GM23338 (cell line): ENCODE measurements at regions not wholly inside any gene's neighbourhood (a gene's known extent, or its start where the extent isn't known, plus 50 kb on each side); places are given as distances from the start of the nearest gene placed in this dataset.

Experiments used
- ATAC-seq: fragments of 200-7000 bp; cut with Tn5 transposase; 3 replicates; pipeline ENCODE4 v1.9.1; 2020
- DNase-seq: peaks from one replicate; pipeline ENCODE4 v3.0.0-alpha.2; 2015; ENCODE audit warnings: low spot score
- H2AFZ ChIP-seq: fragments of 200-600 bp; sonication (generic); 2 replicates; pipeline ENCODE4 v1.8.0; 2016; ENCODE audit warnings: antibody characterized with exemption, mild to moderate bottlenecking, moderate library complexity
- H3F3A ChIP-seq: fragments of 200-600 bp; sonication (generic); replicated peaks from 2 replicates; pipeline ENCODE4 v1.8.0; 2017; ENCODE audit warnings: antibody characterized with exemption, mixed run types, low read depth
- H3K27ac ChIP-seq: fragments of 200-600 bp; sonication (generic); 2 replicates; pipeline ENCODE4 v1.6.1; 2016; ENCODE audit warnings: low read depth
- H3K27me3 ChIP-seq: fragments of 200-600 bp; sonication (generic); 2 replicates; pipeline ENCODE4 v1.8.0; 2016; ENCODE audit warnings: mild to moderate bottlenecking, mixed run types, moderate library complexity; ENCODE audit not compliant: insufficient read depth
- H3K36me3 ChIP-seq: fragments of 200-600 bp; sonication (generic); 2 replicates; pipeline ENCODE4 v1.8.0; 2016; ENCODE audit warnings: mild to moderate bottlenecking; ENCODE audit not compliant: insufficient read depth
- H3K4me1 ChIP-seq: fragments of 200-600 bp; sonication (generic); 2 replicates; pipeline ENCODE4 v1.8.0; 2016; ENCODE audit warnings: mild to moderate bottlenecking, moderate library complexity; ENCODE audit not compliant: insufficient read depth
- H3K4me2 ChIP-seq: fragments of 200-600 bp; sonication (generic); 2 replicates; pipeline ENCODE4 v1.7.1; 2017; ENCODE audit warnings: mixed run types
- H3K4me3 ChIP-seq: fragments of 200-600 bp; sonication (generic); 2 replicates; pipeline ENCODE4 v1.6.1; 2016; ENCODE audit warnings: mixed run types
- H3K79me2 ChIP-seq: fragments of 200-600 bp; sonication (generic); replicated peaks from 2 replicates; pipeline ENCODE4 v1.8.0; 2017; ENCODE audit warnings: mild to moderate bottlenecking; ENCODE audit not compliant: insufficient read depth
- H3K9me2 ChIP-seq: fragments of 200-600 bp; sonication (generic); 2 replicates; pipeline ENCODE4 v1.8.0; 2017; ENCODE audit not compliant: insufficient read depth
- H4K20me1 ChIP-seq: fragments of 200-600 bp; sonication (generic); replicated peaks from 2 replicates; pipeline ENCODE4 v1.8.0; 2017; ENCODE audit warnings: mild to moderate bottlenecking; ENCODE audit not compliant: insufficient read depth
- H3K27ac Mint-ChIP-seq: 2 replicates; pipeline ENCODE4 v1.8.0; 2020; ENCODE audit warnings: inconsistent platforms, mild to moderate bottlenecking, moderate library complexity, mixed read lengths
- H3K27me3 Mint-ChIP-seq: 3 replicates; pipeline ENCODE4 v1.8.0; 2022; ENCODE audit warnings: low read depth, mild to moderate bottlenecking, moderate library complexity, mixed read lengths, inconsistent platforms; ENCODE audit not compliant: insufficient read depth, poor library complexity
- H3K36me3 Mint-ChIP-seq: 3 replicates; pipeline ENCODE4 v1.8.0; 2021; ENCODE audit warnings: low read depth, mild to moderate bottlenecking, inconsistent platforms, moderate library complexity, mixed read lengths
- H3K4me1 Mint-ChIP-seq: 3 replicates; pipeline ENCODE4 v1.8.0; 2020; ENCODE audit warnings: mild to moderate bottlenecking, inconsistent platforms, mixed read lengths
- H3K4me3 Mint-ChIP-seq: 3 replicates; pipeline ENCODE4 v1.8.0; 2021; ENCODE audit warnings: moderate library complexity, mild to moderate bottlenecking, inconsistent platforms, mixed read lengths
- H3K9me3 Mint-ChIP-seq: 3 replicates; pipeline ENCODE4 v1.8.0; 2020; ENCODE audit warnings: moderate library complexity, mild to moderate bottlenecking, inconsistent platforms, mixed read lengths
- CREB1 ChIP-seq: fragments of 250-450 bp; sonication (Bioruptor Pico); IDR thresholded peaks from 2 replicates; pipeline ENCODE4 v1.5.0; 2020; ENCODE audit warnings: low read depth, mild to moderate bottlenecking, moderate library complexity
- EZH2phosphoT487 ChIP-seq: fragments of 200-600 bp; sonication (generic); IDR thresholded peaks from one replicate; pipeline ENCODE4 v1.8.1; 2018; ENCODE audit warnings: antibody characterized with exemption; ENCODE audit not compliant: unreplicated experiment
- JUNB ChIP-seq: IDR thresholded peaks from one replicate; pipeline ENCODE4 v1.6.1; 2016; ENCODE audit warnings: antibody characterized with exemption; ENCODE audit not compliant: unreplicated experiment
- POLR2AphosphoS5 ChIP-seq: IDR thresholded peaks from 2 replicates; pipeline ENCODE4 v1.6.1; 2016; ENCODE audit warnings: antibody characterized with exemption, low read depth
- ZNF331 ChIP-seq: fragments of 250-450 bp; sonication (Bioruptor Pico); IDR thresholded peaks from 2 replicates; pipeline ENCODE4 v1.5.0; 2020; ENCODE audit warnings: low read depth, mild to moderate bottlenecking, moderate library complexity
- ZNF462 ChIP-seq: fragments of 250-450 bp; sonication (Bioruptor Pico); IDR thresholded peaks from 2 replicates; pipeline ENCODE4 v1.5.0; 2020; ENCODE audit warnings: mild to moderate bottlenecking, moderate library complexity

GRCh38 chr6:132060591-132060990 is 109.4 kb upstream of the CCN2 start (continued):
- TF ChIP-seq ZNF462 (CRISPR knock-in tag) (no peak), CREB1 (CRISPR knock-in tag) (no peak), EZH2phosphoT487 (no peak)

- Mint-ChIP-seq H3K4me1 (peaks cover 6% of the 10 kb centered on the region; the same call in 1 of the 3 replicates), H3K9me3 (no peaks in the 10 kb centered on the region), H3K27ac (no peak overlapping the region), H3K36me3 (no peaks in the 10 kb centered on the region; the same call in 2 of the 3 replicates), H3K27me3 (no peaks in the 10 kb centered on the region), H3K4me3 (no peak overlapping the region)
- no peak overlapping the region for H3K4me2 ChIP-seq
- no peaks in the 10 kb centered on the region for H3F3A ChIP-seq
- no peaks in the 10 kb centered on the region for H3K79me2 ChIP-seq
- no peaks in the 10 kb centered on the region for H3K9me2 ChIP-seq
- H3K4me1 ChIP-seq: no peaks in the 10 kb centered on the region
- no peaks in the 10 kb centered on the region for H4K20me1 ChIP-seq
- H3K36me3 ChIP-seq: no peaks in the 10 kb centered on the region
- H3K27me3 ChIP-seq: no peaks in the 10 kb centered on the region
- ATAC-seq: no peak
- H3K4me3 ChIP-seq: no peak overlapping the region
- no peak overlapping the region for H3K27ac ChIP-seq
- TF ChIP-seq POLR2AphosphoS5: no peak
- TF ChIP-seq ZNF331 (CRISPR knock-in tag): no peak
- no peak for TF ChIP-seq JUNB
- H2AFZ ChIP-seq: no peak overlapping the region
- DNase-seq: no peak
These were observed 107.8 kb upstream of the CCN2 start for GRCh38 chr6:132058975-132059374.
